ENCODE measurements at regions not wholly inside any gene's neighbourhood (a gene's known extent, or its start where the extent isn't known, plus 50 kb on each side); places are given as distances from the start of the nearest gene placed in this dataset.

GRCh38 chr6:90918361-90918760 is 331.5 kb upstream of the MAP3K7 start:
- ATAC-seq (no peak), DNase-seq (ENCODE audit: low spot score) (no peak)
- intact Hi-C loops (cut with DNase I), result no loop called here

DNA sequence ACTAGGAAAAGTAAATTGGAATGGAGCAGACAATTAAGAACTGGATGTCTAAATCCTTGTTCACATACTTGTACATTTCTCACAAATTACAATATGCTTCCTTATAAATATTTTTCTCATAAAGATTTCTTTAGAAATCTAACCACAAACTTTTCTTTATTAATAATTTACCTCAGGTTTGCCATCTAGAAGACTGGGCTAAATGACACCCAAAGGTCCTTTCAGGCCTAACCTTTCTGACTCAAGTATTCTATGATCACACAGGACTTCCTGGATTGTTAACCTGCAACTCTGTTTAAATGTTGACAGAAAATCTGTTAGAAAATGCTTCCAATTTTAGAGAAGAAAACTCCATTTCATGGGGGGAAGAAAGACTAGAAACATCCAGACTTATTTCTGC is 330.5 kb upstream of the MAP3K7 start:
- DNase-seq (ENCODE audit: low spot score), result no peak
- ATAC-seq, result no peak
- intact Hi-C loops (cut with DNase I), result no loop called here

DNA sequence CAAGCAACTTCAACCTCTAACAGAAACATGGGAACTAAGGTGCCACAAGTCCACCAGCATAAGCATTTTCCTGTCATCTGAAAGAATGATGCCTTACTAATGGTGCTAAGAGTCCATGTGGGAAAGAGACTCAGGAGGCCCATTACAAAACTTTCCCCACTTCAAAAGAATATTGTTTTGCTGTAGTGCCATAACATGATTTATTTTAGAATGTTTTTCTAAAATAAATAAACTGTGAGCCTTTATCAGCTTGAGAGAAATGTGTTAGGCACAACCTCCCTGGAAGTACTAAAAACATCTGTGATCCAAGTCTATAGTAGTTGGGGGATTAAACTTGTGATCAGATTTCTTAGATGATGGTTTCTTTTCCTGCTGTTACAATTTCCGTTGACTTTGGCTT is 330.1 kb upstream of the MAP3K7 start:
- intact Hi-C loops (cut with DNase I), result no loop called here
- DNase-seq (ENCODE audit: low spot score) (no peak), ATAC-seq (no peak)

DNA sequence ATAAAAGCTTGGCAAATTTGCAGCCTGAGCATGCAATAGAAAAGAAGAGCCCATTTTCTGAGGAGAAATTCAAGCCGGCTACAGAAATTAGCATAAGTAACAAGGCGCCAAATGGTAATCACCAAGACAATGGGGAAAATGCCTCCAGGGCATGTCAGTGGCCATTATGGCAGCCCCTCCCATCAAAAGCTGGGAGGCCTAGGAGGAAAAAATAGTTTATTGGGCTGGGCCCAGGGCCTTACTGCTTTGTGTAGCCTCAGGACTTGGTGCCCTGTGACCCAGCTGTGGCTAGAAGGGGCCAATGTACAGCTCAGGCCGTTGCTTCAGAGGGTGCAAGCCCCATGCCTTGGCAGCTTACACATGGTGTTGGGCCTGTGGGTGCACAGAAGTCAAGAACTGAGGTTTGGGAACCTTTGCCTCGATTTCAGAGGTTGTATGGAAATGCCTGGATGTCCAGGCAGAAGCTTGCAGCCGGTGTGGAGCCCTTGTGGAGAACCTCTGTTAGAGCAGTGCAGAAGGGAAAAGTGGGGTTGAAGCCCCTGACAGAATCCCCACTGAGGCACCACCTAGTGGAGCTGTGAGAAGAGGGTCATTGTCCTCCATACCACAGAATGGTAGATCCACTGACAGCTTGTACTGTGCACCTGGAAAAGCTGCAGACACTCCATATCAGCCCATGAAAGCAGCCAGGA is 328.5 kb upstream of the MAP3K7 start:
- ATAC-seq, result no peak

DNA sequence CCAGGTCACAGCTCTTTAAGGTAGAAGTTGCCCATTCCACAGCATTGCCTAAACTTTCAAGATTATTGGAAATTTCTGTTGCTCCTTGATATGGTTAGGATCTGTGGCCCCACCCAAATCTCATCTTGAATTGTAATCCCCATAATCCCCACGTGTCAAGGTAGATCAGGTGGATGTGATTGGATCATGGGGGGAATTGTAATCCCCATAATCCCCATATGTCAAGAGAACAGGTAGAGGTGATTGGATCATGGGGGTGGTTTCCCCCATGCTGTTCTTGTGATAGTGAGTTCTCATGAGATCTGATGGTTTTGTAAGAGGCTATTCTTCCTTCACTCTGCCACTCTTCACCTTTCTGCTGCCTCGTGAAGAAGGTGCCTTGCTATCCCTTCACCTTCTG is 327.4 kb upstream of the MAP3K7 start:
- no peak for DNase-seq (ENCODE audit: low spot score)
- intact Hi-C loops (cut with DNase I), result no loop called here
- no peak for ATAC-seq

More for the DNA sequence above, 328.5 kb upstream of the MAP3K7 start:
- intact Hi-C loops (cut with DNase I), result no loop called here
- no peak for DNase-seq (ENCODE audit: low spot score)

DNA sequence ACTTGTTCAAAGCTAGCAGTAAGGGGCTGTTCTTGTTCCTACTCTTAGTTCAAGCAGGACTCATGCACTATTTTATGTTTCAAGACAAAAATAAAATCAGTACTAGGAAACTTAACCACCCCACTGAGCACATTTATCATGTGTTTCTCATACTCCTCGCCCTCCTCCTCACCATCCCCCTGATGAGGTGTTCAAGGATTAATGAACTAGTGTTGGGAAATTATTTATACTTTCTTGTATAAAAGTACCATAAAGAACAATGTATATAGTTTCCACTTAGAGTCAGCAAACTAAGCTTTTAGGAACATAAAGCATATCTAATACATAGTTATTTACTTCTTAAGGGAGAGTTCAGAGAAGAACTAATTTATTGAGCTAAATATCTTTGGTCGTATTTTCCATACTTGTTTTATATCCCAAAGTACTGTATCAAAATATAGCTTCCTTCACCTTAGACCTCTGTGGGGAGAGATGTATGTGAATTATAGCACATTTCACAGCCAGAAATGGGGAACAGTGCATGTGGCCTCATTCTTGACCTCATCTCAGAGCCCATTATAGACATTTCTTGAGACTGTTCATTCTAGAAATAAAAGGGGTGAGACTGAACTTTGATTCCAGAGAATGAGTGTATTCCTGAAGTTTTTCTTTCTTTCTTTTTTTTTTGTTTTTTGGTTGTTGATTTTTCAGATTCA is 326.5 kb upstream of the MAP3K7 start:
- no peak for DNase-seq (ENCODE audit: low spot score)
- no peak for ATAC-seq
- intact Hi-C loops (cut with DNase I), result no loop called here

DNA sequence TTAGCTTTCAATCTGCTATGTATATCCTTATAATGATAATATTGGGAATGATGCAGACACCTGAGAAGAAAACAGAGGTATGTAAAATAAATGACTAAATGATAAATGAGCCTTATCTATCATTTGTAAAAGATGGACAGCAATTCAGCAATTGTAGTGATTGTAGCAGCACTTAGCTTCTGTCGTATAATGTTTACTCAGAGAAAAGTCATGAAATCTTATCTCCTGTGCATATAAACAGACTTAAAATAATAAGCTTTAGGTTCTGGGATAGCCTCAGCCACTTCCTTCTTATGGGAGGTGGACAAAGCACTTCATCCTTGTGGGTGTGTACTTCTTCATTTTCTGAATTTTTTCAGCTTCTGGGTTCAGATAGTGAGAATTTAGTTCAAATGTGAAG is 324.8 kb upstream of the MAP3K7 start:
- intact Hi-C loops (cut with DNase I), result no loop called here
- DNase-seq (ENCODE audit: low spot score), result no peak
- no peak for ATAC-seq

DNA sequence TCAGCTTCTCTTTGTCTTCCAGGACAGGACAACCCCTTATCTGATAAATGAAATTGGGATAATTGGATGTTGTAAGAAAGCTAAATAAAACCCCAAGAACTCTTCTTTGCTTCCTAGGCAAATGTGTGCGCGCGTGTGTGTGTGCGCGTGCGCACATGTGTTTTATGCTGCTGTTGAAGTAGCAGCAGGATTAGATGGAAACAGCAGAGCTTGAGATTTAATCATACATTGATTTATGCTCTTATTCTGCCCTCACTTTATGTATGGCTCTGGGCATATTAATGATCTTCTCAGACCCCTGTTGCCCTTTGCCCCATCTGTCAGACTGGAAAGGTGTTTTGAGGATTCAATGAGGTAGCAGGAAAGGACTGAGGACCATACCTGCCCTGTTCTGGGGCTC is 324.0 kb upstream of the MAP3K7 start:
- intact Hi-C loops (cut with DNase I), result no loop called here
- ATAC-seq (no peak), DNase-seq (ENCODE audit: low spot score) (no peak)

- intact Hi-C loops (cut with DNase I), result no loop called here
- DNase-seq (ENCODE audit: low spot score) (no peak), ATAC-seq (no peak)
These were observed 321.2 kb upstream of the MAP3K7 start for GRCh38 chr6:90907931-90908655.

- intact Hi-C loops (cut with DNase I), result no loop called here
- DNase-seq (ENCODE audit: low spot score), result no peak
- ATAC-seq, result no peak
These were observed 318.5 kb upstream of the MAP3K7 start for GRCh38 chr6:90905351-90905750.

DNA sequence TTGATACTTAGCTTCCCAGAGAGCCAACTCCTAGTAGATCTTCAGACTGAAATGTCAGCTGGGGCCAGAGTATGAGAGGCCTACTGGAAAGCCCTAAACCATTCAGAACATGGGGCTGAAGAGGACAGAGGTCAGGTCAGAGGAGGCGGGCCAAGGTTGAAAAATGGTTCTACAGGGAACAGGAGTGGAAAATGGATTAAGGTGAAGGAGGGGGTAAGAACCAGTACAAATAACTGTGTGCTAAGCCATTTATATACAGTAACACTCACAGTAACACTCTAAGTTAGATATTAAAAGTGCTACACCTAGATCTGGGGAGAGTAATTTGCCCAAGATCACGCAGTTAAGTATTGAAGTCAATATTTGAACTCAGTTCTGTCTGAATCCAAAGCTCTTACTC is 313.2 kb upstream of the MAP3K7 start:
- intact Hi-C loops (cut with DNase I), result no loop called here
- DNase-seq (ENCODE audit: low spot score) (no peak), ATAC-seq (no peak)

- ATAC-seq, result no peak
- DNase-seq (ENCODE audit: low spot score), result no peak
- intact Hi-C loops (cut with DNase I), result no loop called here
These were observed 311.9 kb upstream of the MAP3K7 start for GRCh38 chr6:90898763-90899162.

GRCh38 chr6:90896075-90896547 is 309.2 kb upstream of the MAP3K7 start:
- ATAC-seq (no peak), DNase-seq (ENCODE audit: low spot score) (no peak)
- intact Hi-C loops (cut with DNase I), result no loop called here

DNA sequence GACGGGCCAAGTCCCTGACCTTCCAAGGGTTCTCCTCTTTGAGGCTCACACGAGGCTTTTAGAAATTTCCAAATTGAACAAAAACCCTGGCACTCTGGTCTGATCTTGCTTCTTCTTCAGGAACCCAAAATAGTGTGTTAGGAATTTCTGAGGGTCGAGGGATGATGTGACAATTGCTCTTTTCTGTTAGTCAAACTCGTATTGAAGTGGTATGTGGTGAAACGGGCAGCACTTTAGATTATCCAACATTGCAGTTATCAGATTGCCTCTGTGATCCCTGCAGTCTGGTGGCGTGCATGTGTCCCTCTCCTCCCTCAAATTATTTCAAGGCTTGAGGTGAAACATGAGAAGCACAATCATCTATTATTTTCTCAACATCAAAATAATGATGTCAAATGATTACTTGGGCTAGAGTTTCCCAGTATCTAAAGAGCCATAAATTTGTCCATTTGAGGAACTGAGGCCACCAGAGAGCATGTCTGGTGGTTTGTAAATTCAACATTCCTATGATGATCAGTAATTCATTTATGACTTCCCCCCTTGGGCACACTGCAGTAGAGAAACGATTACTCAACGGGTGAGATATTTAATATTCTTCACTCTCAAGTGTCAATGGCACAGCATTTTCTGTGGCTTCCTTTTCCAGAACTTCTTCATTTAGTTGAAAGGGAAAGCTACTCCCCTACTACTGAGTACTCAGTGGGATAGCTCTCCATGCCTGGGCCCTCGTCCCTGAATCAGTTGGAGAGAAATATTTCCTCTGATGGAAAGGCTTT is 308.6 kb upstream of the MAP3K7 start:
- no peak for DNase-seq (ENCODE audit: low spot score)
- intact Hi-C loops (cut with DNase I), result no loop called here

DNA sequence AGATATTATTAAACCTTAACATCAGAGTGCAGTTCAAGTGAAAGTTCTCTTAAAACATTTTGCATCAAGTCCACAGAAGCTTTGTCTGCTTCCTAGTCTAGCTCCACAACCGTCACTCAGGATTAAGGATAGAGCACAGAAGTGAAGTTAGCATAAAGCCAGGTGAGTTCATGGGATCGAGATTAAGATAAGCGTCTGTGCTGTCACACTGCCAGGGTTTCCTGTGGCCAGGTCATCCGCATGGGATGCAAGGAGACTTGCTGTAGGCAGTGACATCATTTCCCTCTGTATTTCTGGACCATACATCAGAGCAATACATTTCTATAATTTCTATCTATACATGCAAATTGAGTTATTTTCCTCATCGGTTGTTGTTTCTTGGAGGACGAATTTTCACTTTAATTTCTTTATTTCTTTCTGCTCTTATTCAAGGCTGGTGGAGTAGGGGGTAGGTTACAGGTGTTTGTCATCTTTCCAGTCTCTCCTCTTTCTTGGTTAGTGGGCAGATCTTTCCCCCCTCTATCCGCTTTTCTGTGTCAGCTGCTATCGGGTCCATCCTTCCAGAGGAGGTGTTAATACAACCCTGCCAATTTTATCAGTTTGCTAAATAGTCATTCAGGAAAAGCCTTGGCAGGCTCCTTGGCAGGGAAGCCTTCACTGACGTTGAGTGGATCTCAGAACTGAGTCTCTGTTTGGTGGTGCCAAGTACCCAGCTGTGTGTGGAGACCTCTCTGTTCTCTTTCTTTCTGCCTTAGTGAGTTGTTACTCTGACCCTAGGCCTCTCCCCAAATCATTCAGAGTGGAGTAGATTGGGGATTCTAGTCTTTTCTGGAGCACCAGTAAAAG is 307.6 kb upstream of the MAP3K7 start:
- intact Hi-C loops (cut with DNase I), result no loop called here
- DNase-seq (ENCODE audit: low spot score) (no peak), ATAC-seq (no peak)

More for the DNA sequence above, 308.6 kb upstream of the MAP3K7 start:
- ATAC-seq, result no peak

- intact Hi-C loops (cut with DNase I), result no loop called here
- DNase-seq (ENCODE audit: low spot score) (no peak), ATAC-seq (no peak)
These were observed 306.5 kb upstream of the MAP3K7 start for GRCh38 chr6:90893400-90893799.

DNA sequence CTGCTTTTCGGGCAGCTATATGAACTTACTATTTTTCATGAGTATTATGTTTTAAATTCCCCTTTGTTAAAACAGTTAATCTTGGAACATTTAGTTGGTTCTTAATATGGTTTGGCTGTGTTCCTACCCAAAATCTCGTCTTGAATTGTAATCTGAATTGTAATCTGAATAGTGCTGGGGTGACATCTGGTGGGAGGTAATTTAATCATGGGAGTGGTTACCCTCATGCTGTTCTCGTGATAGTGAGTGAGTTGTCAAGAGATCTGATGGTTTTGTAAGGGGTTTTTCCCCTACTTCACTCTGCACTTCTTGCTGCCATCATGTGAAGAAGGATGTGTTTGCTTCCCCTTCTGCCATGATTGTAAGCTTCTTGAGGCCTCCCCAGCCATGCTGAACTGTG is 305.4 kb upstream of the MAP3K7 start:
- DNase-seq (ENCODE audit: low spot score) (no peak), ATAC-seq (no peak)
- intact Hi-C loops (cut with DNase I), result no loop called here

- ATAC-seq (no peak), DNase-seq (ENCODE audit: low spot score) (no peak)
- intact Hi-C loops (cut with DNase I), result no loop called here
These were observed 304.5 kb upstream of the MAP3K7 start for GRCh38 chr6:90891355-90891754.

Data from sciatic nerve (tissue), 2 donors.